ENCODE measurements at regions not wholly inside any gene's neighbourhood (a gene's known extent, or its start where the extent isn't known, plus 50 kb on each side); places are given as distances from the start of the nearest gene placed in this dataset.

DNA sequence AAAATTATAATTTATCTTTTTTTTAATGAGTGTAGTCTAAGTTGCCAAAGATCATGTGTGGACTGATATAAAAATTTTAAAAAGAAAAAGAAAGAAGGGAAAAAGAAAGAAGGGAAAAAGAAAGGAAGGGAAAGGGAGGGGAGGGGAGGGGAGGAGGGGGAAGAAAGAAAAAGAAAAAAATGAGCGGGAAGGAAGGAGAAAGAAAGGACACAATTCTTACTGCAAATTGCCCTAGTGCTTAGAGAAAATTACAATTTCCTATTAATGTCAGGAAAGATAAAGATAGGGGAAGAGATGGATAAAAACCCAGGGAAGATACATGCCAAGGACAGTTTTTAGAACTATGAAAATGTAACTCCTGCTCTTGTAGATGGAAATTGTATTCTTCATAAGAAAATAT, 789.7 kb upstream of the GRAMD2B start:
- TF ChIP-seq, protein P1, sequence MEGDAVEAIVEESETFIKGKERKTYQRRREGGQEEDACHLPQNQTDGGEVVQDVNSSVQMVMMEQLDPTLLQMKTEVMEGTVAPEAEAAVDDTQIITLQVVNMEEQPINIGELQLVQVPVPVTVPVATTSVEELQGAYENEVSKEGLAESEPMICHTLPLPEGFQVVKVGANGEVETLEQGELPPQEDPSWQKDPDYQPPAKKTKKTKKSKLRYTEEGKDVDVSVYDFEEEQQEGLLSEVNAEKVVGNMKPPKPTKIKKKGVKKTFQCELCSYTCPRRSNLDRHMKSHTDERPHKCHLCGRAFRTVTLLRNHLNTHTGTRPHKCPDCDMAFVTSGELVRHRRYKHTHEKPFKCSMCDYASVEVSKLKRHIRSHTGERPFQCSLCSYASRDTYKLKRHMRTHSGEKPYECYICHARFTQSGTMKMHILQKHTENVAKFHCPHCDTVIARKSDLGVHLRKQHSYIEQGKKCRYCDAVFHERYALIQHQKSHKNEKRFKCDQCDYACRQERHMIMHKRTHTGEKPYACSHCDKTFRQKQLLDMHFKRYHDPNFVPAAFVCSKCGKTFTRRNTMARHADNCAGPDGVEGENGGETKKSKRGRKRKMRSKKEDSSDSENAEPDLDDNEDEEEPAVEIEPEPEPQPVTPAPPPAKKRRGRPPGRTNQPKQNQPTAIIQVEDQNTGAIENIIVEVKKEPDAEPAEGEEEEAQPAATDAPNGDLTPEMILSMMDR (IDR thresholded peaks at IDR 0.05 in 2 of 3, conservative IDR thresholded peaks at IDR 0.05 in 1 of 3; ENCODE audit: control insufficient read depth in 2 of 3, extremely low read depth in 1 of 3, insufficient read depth in 1 of 3, low read depth in 3 of 3, low read length in 3 of 3) = no peak
- TF ChIP-seq NR2F1 (conservative IDR thresholded peaks at IDR 0.05) (no peak), JUND (IDR thresholded peaks at IDR 0.05; ENCODE audit: low read depth, low read length) (no peak), CEBPB (IDR thresholded peaks at IDR 0.05; ENCODE audit: borderline replicate concordance in 1 of 2, low read depth in 2 of 2, low read length in 2 of 2) (no peak), POLR2A (IDR thresholded peaks at IDR 0.05; ENCODE audit: low read depth, low read length) (no peak)
- TF ChIP-seq, protein P2, sequence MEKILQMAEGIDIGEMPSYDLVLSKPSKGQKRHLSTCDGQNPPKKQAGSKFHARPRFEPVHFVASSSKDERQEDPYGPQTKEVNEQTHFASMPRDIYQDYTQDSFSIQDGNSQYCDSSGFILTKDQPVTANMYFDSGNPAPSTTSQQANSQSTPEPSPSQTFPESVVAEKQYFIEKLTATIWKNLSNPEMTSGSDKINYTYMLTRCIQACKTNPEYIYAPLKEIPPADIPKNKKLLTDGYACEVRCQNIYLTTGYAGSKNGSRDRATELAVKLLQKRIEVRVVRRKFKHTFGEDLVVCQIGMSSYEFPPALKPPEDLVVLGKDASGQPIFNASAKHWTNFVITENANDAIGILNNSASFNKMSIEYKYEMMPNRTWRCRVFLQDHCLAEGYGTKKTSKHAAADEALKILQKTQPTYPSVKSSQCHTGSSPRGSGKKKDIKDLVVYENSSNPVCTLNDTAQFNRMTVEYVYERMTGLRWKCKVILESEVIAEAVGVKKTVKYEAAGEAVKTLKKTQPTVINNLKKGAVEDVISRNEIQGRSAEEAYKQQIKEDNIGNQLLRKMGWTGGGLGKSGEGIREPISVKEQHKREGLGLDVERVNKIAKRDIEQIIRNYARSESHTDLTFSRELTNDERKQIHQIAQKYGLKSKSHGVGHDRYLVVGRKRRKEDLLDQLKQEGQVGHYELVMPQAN (conservative IDR thresholded peaks at IDR 0.05) = no peak
- TF ChIP-seq, protein P3, sequence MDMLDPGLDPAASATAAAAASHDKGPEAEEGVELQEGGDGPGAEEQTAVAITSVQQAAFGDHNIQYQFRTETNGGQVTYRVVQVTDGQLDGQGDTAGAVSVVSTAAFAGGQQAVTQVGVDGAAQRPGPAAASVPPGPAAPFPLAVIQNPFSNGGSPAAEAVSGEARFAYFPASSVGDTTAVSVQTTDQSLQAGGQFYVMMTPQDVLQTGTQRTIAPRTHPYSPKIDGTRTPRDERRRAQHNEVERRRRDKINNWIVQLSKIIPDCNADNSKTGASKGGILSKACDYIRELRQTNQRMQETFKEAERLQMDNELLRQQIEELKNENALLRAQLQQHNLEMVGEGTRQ (IDR thresholded peaks at IDR 0.05; ENCODE audit: borderline replicate concordance, low read depth, low read length) = no peak
- TF ChIP-seq, protein P4, sequence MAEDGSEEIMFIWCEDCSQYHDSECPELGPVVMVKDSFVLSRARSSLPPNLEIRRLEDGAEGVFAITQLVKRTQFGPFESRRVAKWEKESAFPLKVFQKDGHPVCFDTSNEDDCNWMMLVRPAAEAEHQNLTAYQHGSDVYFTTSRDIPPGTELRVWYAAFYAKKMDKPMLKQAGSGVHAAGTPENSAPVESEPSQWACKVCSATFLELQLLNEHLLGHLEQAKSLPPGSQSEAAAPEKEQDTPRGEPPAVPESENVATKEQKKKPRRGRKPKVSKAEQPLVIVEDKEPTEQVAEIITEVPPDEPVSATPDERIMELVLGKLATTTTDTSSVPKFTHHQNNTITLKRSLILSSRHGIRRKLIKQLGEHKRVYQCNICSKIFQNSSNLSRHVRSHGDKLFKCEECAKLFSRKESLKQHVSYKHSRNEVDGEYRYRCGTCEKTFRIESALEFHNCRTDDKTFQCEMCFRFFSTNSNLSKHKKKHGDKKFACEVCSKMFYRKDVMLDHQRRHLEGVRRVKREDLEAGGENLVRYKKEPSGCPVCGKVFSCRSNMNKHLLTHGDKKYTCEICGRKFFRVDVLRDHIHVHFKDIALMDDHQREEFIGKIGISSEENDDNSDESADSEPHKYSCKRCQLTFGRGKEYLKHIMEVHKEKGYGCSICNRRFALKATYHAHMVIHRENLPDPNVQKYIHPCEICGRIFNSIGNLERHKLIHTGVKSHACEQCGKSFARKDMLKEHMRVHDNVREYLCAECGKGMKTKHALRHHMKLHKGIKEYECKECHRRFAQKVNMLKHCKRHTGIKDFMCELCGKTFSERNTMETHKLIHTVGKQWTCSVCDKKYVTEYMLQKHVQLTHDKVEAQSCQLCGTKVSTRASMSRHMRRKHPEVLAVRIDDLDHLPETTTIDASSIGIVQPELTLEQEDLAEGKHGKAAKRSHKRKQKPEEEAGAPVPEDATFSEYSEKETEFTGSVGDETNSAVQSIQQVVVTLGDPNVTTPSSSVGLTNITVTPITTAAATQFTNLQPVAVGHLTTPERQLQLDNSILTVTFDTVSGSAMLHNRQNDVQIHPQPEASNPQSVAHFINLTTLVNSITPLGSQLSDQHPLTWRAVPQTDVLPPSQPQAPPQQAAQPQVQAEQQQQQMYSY (CRISPR knock-in tag; IDR thresholded peaks at IDR 0.05) = no peak

All from GM12878 (cell line).